Neural cell (in vitro differentiated cells): ENCODE measurements at regions not wholly inside any gene's neighbourhood (a gene's known extent, or its start where the extent isn't known, plus 50 kb on each side); places are given as distances from the start of the nearest gene placed in this dataset.

Source experiments
- H2AFZ ChIP-seq: fragments of 200-600, 300-800 bp; sonication (generic), shearing (Covaris generic); 2 replicates; pipeline ENCODE4 v1.6.0; 2014; ENCODE audit warnings: low read depth, mild to moderate bottlenecking, antibody characterized with exemption, low read length, moderate library complexity
- H3F3A ChIP-seq: fragments of 200-600 bp; shearing (Covaris generic); 2 replicates; pipeline ENCODE4 v1.6.1; 2016; ENCODE audit warnings: mild to moderate bottlenecking, moderate library complexity, mixed read lengths, antibody characterized with exemption, low read length; ENCODE audit not compliant: insufficient read depth, poor library complexity, severe bottlenecking
- H3K27ac ChIP-seq: fragments of 200-600, 300-800 bp; sonication (generic), shearing (Covaris generic); 2 replicates; pipeline ENCODE4 v1.5.1; 2014; ENCODE audit warnings: mild to moderate bottlenecking, low read length, moderate library complexity
- H3K27me3 ChIP-seq: fragments of 300-800, 200-600 bp; sonication (generic), shearing (Covaris generic); 2 replicates; pipeline ENCODE4 v1.6.0; 2014; ENCODE audit warnings: mild to moderate bottlenecking, low read depth, low read length, moderate library complexity; ENCODE audit not compliant: insufficient read depth
- H3K36me3 ChIP-seq: fragments of 300-800, 200-600 bp; sonication (generic), shearing (Covaris generic); 2 replicates; pipeline ENCODE4 v1.5.1; 2014; ENCODE audit warnings: mild to moderate bottlenecking, antibody characterized with exemption, low read length, moderate library complexity; ENCODE audit not compliant: insufficient read depth
- H3K4me2 ChIP-seq: fragments of 300-800, 200-600 bp; sonication (generic), shearing (Covaris generic); 2 replicates; pipeline ENCODE4 v1.6.0; 2014; ENCODE audit warnings: mild to moderate bottlenecking, low read length
- H3K4me3 ChIP-seq: fragments of 300-800, 200-600 bp; sonication (generic), shearing (Covaris generic); 2 replicates; pipeline ENCODE4 v1.5.1; 2014; ENCODE audit warnings: mild to moderate bottlenecking, low read length, moderate library complexity
- H3K79me2 ChIP-seq: fragments of 200-600 bp; shearing (Covaris generic); replicated peaks from 2 replicates; pipeline ENCODE4 v1.6.0; 2014; ENCODE audit warnings: mild to moderate bottlenecking, low read length, moderate library complexity; ENCODE audit not compliant: insufficient read depth
- H3K9ac ChIP-seq: fragments of 300-800, 200-600 bp; sonication (generic), shearing (Covaris generic); 2 replicates; pipeline ENCODE4 v1.6.1; 2016; ENCODE audit warnings: mild to moderate bottlenecking, low read length, mixed read lengths
- H3K9me2 ChIP-seq: fragments of 200-600 bp; shearing (Covaris generic); 2 replicates; pipeline ENCODE4 v1.6.1; 2016; ENCODE audit warnings: mild to moderate bottlenecking, low read length, mixed read lengths; ENCODE audit not compliant: insufficient read depth
- H3K9me3 ChIP-seq: fragments of 200-600, 300-800 bp; sonication (generic), shearing (Covaris generic); 2 replicates; pipeline ENCODE4 v1.6.1; 2016; ENCODE audit warnings: mild to moderate bottlenecking, mixed run types, low read length, moderate library complexity, mixed read lengths
- H4K20me1 ChIP-seq: fragments of 200-600 bp; shearing (Covaris generic); 2 replicates; pipeline ENCODE4 v1.6.1; 2016; ENCODE audit warnings: mild to moderate bottlenecking, mixed run types; ENCODE audit not compliant: insufficient read depth
- CTCF ChIP-seq: fragments of 450-650 bp; IDR thresholded peaks from 2 replicates; pipeline ENCODE4 v1.5.1; 2014; ENCODE audit warnings: antibody characterized with exemption, mild to moderate bottlenecking, moderate library complexity; ENCODE audit not compliant: poor library complexity, severe bottlenecking
- EP300 ChIP-seq: fragments of 450-650 bp; conservative IDR thresholded peaks from 2 replicates; pipeline ENCODE4 v1.6.1; 2014; ENCODE audit warnings: antibody characterized with exemption, mild to moderate bottlenecking, moderate library complexity; ENCODE audit not compliant: poor library complexity, severe bottlenecking
- EZH2 ChIP-seq: fragments of 200-600, 300-800 bp; shearing (Covaris generic), sonication (generic); IDR thresholded peaks from 2 replicates; pipeline ENCODE4 v1.6.1; 2014; ENCODE audit warnings: antibody characterized with exemption, low read length, borderline replicate concordance, mild to moderate bottlenecking; ENCODE audit not compliant: insufficient read depth, poor library complexity, severe bottlenecking
- MXI1 ChIP-seq: fragments of 450-650 bp; conservative IDR thresholded peaks from 2 replicates; pipeline ENCODE4 v1.6.1; 2014; ENCODE audit warnings: antibody characterized with exemption, mild to moderate bottlenecking; ENCODE audit not compliant: poor library complexity, severe bottlenecking
- POLR2AphosphoS5 ChIP-seq: IDR thresholded peaks from 2 replicates; pipeline ENCODE4 v1.6.1; 2012
- RAD21 ChIP-seq: fragments of 450-650 bp; conservative IDR thresholded peaks from 2 replicates; pipeline ENCODE4 v1.6.1; 2014; ENCODE audit warnings: antibody characterized with exemption, mild to moderate bottlenecking, moderate library complexity
- REST ChIP-seq: IDR thresholded peaks from 2 replicates; pipeline ENCODE4 v1.6.1; 2012; ENCODE audit warnings: borderline replicate concordance
- SMC3 ChIP-seq: fragments of 450-650 bp; conservative IDR thresholded peaks from 2 replicates; pipeline ENCODE4 v1.6.1; 2014; ENCODE audit warnings: antibody characterized with exemption, mild to moderate bottlenecking, moderate library complexity; ENCODE audit not compliant: poor library complexity
- TAF1 ChIP-seq: IDR thresholded peaks from 2 replicates; pipeline ENCODE4 v1.6.1; 2012; ENCODE audit warnings: low read depth

- Histone ChIP-seq H3K27me3 (no peaks in the 10 kb centered on the region), H2AFZ (no peak overlapping the region), H4K20me1 (no peaks in the 10 kb centered on the region), H3K4me2 (no peak overlapping the region), H3K4me3 (no peak overlapping the region), H3K9ac (no peak overlapping the region), H3K9me2 (no peaks in the 10 kb centered on the region), H3F3A (no peaks in the 10 kb centered on the region), H3K36me3 (no peaks in the 10 kb centered on the region), H3K27ac (no peak overlapping the region), H3K79me2 (no peaks in the 10 kb centered on the region), H3K9me3 (no peaks in the 10 kb centered on the region)
- TF ChIP-seq MXI1 (no peak), TAF1 (no peak), EZH2 (no peak), POLR2AphosphoS5 (no peak), REST (no peak), EP300 (no peak), RAD21 (no peak), SMC3 (no peak), CTCF (no peak)
These were observed 105.8 kb downstream of the MAFB start for GRCh38 chr20:40583205-40583604.

GRCh38 chr20:40582531-40582930, 106.5 kb downstream of the MAFB start:
- Histone ChIP-seq H3K4me2 (no peak overlapping the region), H4K20me1 (no peaks in the 10 kb centered on the region), H3K27ac (no peak overlapping the region), H3K27me3 (no peaks in the 10 kb centered on the region), H3K9ac (no peak overlapping the region), H3K9me3 (no peaks in the 10 kb centered on the region), H3K4me3 (no peak overlapping the region), H3K79me2 (no peaks in the 10 kb centered on the region), H2AFZ (no peak overlapping the region), H3K36me3 (no peaks in the 10 kb centered on the region), H3F3A (no peaks in the 10 kb centered on the region), H3K9me2 (no peaks in the 10 kb centered on the region)
- TF ChIP-seq RAD21 (no peak), CTCF (no peak), SMC3 (no peak), REST (no peak), EP300 (no peak), MXI1 (no peak), EZH2 (no peak)
